Head of caudate nucleus (tissue), 42 donors: ENCODE measurements at regions not wholly inside any gene's neighbourhood (a gene's known extent, or its start where the extent isn't known, plus 50 kb on each side); places are given as distances from the start of the nearest gene placed in this dataset.
"Not testable (repeated sequence)": the region's sequence is repeated elsewhere in the genome, so short reads cannot be mapped to it uniquely, and the experiment has no call there.

Source experiments
- DNase-seq, 42 donors: peaks; one replicate each; pipeline versions ENCODE4 v3.0.0 to v3.0.0-alpha.2; 2020 to 2021; ENCODE audit warnings: mixed read lengths in 7 of 42
- intact Hi-C: fragments of 100-400 bp; cut with DNase I; formaldehyde crosslinking; loops from one replicate; pipeline ENCODE4 v1.15.0; 2022

- intact Hi-C loops, result no loop called here
- DNase-seq, result no peak
These were observed 58.6 kb upstream of the CNTNAP2 start for GRCh38 chr7:146057958-146058357.

- intact Hi-C loops, result no loop called here
- no peak for DNase-seq
These were observed 61.7 kb upstream of the CNTNAP2 start for GRCh38 chr7:146054909-146055308.

DNA sequence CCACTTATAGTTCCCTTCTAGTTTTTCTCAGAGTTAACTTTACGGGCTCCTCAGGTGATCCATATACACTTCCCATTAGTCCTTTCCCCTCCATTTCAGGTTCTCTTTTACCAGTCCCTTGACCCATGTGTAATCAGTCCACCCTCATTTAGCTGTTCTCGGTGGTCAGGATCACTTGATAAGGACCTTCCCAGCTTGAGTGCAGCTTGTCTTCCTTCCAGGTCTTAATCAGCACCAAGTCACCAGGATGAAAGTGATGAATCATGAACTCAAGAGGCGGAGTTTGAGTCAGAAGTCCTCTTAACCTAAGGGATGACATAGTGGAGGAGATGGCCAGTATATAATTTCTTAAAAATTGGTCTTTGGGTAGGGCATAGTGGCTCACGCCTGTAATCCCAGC is 63.1 kb upstream of the CNTNAP2 start:
- DNase-seq, result no peak
- intact Hi-C loops, result no loop called here

- DNase-seq, intact Hi-C loops: not testable (repeated sequence)
These were observed 73.3 kb upstream of the CNTNAP2 start for GRCh38 chr7:146043310-146043709.

GRCh38 chr7:146028251-146028750 is 88.3 kb upstream of the CNTNAP2 start:
- intact Hi-C loops, result no loop called here
- DNase-seq, result no peak

DNA sequence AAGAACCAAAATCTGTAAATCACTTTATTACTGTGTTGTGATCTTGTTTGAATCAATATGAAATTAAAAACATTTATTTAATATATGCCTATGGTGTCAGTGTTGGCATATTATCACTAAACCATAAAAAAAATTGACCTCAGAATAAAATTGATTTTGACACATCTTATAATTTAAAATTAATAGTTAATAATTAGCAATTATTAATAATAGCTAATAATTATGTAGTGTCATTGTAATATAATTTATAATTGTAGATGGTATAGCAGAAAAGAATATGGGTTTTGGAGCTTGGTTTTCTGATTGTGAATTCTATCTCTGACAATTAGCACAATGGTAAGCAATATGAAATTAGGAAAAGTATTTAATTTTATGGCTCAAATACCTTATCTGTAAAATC is 89.4 kb upstream of the CNTNAP2 start:
- intact Hi-C loops, result no loop called here
- no peak for DNase-seq

- DNase-seq, result no peak
- intact Hi-C loops, result no loop called here
These were observed 93.8 kb upstream of the CNTNAP2 start for GRCh38 chr7:146022776-146023175.

DNA sequence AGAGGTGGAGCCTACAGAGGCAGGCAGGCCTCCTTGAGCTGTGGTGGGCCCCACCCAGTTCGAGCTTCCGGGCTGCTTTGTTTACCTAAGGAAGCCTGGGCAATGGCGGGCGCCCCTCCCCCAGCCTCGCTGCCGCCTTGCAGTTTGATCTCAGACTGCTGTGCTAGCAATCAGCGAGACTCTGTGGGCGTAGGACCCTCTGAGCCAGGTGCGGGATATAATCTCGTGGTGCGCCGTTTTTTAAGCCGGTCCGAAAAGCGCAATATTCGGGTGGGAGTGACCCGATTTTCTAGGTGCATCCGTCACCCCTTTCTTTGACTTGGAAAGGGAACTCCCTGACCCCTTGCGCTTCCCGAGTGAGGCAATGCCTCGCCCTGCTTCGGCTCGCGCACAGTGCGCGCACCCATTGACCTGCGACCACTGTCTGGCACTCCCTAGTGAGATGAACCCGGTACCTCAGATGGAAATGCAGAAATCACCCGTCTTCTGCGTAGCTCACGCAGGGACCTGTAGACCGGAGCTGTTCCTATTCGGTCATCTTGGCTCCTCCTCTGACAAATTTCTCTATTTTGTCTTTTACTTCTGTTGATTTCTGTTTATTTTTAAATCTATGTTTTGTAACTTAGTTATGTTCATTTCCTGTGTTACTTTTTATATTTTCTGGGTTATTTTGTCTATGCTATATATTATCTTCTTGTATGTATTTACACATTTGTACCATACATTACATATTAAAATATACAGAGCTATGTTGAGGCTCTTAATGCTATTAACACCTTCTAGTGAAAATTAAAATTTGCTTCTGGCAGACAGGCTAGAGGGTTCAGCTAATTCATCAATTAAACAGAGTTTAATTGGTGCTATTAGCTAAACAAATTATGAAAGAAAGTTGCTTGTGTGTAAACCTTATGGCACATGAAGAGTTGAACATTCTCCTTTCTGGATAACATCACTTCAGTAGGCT is 97.3 kb upstream of the CNTNAP2 start:
- intact Hi-C loops, DNase-seq: not testable (repeated sequence)

DNA sequence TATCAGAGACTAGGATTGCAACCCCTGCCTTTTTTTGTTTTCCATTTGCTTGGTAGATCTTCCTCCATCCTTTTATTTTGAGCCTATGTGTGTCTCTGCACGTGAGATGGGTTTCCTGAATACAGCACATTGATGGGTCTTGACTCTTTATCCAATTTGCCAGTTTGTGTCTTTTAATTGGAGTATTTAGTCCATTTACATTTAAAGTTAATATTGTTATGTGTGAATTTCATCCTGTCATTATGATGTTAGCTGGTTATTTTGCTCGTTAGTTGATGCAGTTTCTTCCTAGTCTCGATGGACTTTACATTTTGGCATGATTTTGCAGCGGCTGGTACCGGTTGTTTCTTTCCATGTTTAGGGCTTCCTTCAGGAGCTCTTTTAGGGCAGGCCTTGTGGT is 99.2 kb upstream of the CNTNAP2 start:
- DNase-seq, intact Hi-C loops: not testable (repeated sequence)

GRCh38 chr7:146014154-146014553 is 102.4 kb upstream of the CNTNAP2 start:
- intact Hi-C loops, DNase-seq: not testable (repeated sequence)

DNA sequence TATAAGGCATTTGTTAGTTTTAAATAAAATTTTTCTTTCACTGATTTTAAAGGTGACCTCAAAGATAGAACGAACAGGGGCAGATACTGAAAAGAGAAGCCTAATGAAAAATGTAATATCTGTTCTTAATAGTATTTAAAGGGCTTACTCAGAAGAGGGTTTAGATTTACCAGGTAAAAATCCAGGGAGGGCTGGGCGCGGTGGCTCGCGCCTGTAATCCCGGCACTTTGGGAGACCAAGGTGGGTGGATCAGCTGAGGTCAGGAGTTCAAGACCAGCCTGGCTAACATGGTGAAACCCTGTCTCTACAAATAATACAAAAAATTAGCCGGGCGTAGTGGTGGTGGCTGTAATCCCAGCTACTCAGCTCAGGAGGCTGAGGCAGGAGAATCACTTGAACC is 108.3 kb upstream of the CNTNAP2 start:
- DNase-seq, result no peak
- intact Hi-C loops, result no loop called here

- DNase-seq, result no peak
- intact Hi-C loops, result no loop called here
These were observed 111.8 kb upstream of the CNTNAP2 start for GRCh38 chr7:146004805-146005204.

DNA sequence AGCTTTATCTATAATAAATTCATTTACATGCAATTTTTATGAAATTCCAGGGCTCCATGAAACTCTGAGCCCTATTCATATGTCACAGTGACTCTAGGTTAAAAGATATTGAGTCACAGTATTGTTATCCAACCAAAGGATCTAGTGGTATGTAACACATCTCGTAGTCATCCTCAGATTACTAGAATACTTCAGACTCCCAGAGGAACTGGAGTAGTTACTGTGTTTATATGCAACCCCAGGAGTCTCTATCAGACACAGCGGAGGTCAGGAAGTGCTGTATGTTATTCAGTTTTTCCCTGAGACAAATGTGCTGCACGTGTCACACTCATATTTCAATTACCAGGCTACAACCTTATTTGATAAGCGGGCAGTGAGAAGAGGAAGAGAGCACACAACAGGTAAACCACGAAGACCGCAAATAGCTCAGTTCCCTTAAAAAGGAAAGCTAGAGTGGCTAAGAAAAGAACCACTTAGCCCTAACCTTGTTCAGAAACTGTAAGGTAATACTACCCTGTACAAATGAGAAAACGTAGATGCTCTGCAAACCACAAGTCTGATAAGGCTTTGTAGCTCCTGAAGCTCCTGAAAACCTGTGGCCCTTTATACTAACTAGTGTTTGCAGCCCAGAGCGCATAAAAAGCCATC is 114.0 kb upstream of the CNTNAP2 start:
- intact Hi-C loops, result no loop called here
- DNase-seq, result no peak

DNA sequence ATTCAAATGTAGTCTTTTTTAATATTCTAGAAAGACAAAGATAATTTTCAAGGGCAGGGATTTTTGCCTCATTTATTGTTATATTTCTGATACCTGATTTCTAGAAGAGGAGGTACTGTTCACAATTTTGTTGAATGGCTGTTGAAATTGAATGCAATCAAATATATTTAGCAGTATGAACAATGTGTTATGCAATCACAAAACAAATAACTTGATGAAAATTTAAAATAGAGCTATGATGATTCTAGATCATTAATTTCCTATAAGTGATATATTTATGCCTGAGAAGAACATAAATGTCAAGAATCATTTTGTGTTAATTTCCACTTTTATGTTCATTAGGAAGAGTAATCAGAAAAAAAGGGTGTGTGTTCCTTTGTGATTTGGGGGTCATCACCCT is 114.6 kb upstream of the CNTNAP2 start:
- no peak for DNase-seq
- intact Hi-C loops, result no loop called here

DNA sequence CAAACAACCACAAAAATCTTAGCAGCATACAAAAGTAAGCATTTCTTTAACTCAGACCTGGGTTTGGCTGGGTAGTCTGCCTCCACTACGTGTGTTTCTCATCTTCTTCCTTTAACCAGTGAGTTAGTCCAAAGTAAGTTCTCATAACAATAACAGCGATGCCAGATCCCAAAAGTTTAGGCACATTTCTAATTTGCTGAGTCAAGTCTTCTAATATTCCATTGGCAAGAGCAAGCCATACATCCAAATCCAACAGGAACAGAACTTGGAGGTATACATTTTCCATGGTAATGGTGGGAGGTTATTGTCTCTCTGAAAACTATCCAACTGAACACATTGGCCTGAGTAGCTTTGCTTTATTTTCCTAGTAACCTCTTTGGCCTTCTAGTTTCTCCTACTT is 115.7 kb upstream of the CNTNAP2 start:
- DNase-seq, result no peak
- intact Hi-C loops, result no loop called here

- DNase-seq, result no peak
These were observed 127.1 kb upstream of the CNTNAP2 start for GRCh38 chr7:145989469-145989868.

DNA sequence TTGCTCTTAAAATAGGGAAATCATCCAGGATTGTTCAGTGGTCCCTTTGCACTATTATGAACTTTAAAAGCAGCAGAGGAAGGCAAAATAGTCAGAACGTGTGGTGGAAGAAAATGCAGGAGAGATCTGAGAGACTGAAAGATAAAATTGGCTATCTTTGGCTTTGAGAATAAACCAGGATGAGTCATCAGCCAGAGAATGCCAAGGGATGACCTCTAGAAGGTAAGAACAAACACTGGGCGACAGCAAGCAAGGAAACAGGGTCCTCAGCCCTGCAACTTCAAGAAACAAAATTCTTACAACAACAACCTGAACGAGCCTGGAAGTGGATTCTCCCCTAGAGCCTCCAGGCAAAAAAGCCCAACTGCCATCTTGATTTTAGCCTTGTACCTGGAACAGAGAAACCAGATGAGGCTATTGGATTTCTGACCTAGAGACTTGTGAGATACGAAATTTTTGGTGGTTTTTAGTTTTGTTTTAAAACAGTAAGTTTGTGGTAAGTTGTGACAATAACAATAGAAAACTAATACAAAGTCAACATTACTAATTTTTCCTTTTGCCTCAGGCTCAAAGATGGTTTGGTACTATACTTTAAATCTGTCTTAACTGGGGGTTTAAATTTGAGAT is 130.2 kb upstream of the CNTNAP2 start:
- intact Hi-C loops, result no loop called here
- no peak for DNase-seq

More at GRCh38 chr7:145989469-145989868, 127.1 kb upstream of the CNTNAP2 start:
- intact Hi-C loops, result no loop called here

GRCh38 chr7:145978769-145979168 is 137.8 kb upstream of the CNTNAP2 start:
- intact Hi-C loops, result no loop called here
- no peak for DNase-seq

GRCh38 chr7:145959981-145960380 is 156.6 kb upstream of the CNTNAP2 start:
- intact Hi-C loops, result no loop called here
- DNase-seq, result no peak
